ENCODE measurements at regions not wholly inside any gene's neighbourhood (a gene's known extent, or its start where the extent isn't known, plus 50 kb on each side); places are given as distances from the start of the nearest gene placed in this dataset.

DNA sequence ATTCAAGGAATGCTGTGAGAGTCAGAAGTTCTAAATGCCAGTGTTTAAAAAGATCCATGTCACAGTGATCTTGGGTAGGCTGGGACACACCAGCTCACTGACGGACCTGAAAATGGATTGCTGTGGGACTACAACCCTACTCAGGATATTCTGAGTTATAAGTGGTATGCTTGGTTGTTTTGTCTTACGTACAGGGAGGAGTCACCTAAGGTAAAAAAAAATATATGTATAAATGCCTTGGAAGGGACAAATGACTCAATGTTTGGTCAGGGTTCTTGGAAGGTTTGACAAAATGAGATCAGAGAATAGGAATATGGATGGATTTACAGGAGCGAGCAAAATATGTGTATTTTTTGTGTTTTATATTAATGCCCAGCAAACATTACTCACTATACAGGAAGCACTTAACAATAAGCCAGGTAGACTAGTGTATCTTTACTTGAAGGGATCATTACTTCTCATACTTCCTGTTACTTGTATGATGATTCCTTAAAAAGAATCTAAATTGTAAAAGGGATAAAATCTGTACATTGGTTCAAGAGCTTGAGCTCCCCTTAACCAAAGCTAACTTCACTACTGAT, 767.3 kb downstream of the GBE1 start:
- TF ChIP-seq ZNF217 (CRISPR knock-in tag; IDR thresholded peaks at IDR 0.05) (no peak), SIN3A (IDR thresholded peaks at IDR 0.05; ENCODE audit: borderline replicate concordance in 2 of 2, control insufficient read depth in 1 of 2, low read depth in 2 of 2, low read length in 2 of 2) (no peak), FOS (IDR thresholded peaks at IDR 0.05; ENCODE audit: extremely low read depth, insufficient read length) (no peak), NRF1 (conservative IDR thresholded peaks at IDR 0.05 in 1 of 2, IDR thresholded peaks at IDR 0.05 in 1 of 2) (no peak), GABPA (tag; conservative IDR thresholded peaks at IDR 0.05; ENCODE audit: low read depth) (no peak), POLR2A (conservative IDR thresholded peaks at IDR 0.05) (no peak), SRSF1 (IDR thresholded peaks at IDR 0.05; ENCODE audit: low read depth, low read length) (no peak), ESRRA (IDR thresholded peaks at IDR 0.05; ENCODE audit: borderline replicate concordance, low read depth) (no peak), KLF13 (tag; IDR thresholded peaks at IDR 0.05; ENCODE audit: borderline replicate concordance, low read depth) (no peak), EHMT2 (IDR thresholded peaks at IDR 0.05) (no peak), SPI1 (IDR thresholded peaks at IDR 0.05; ENCODE audit: borderline replicate concordance, low read depth, low read length) (no peak)
- TF ChIP-seq, protein P1, sequence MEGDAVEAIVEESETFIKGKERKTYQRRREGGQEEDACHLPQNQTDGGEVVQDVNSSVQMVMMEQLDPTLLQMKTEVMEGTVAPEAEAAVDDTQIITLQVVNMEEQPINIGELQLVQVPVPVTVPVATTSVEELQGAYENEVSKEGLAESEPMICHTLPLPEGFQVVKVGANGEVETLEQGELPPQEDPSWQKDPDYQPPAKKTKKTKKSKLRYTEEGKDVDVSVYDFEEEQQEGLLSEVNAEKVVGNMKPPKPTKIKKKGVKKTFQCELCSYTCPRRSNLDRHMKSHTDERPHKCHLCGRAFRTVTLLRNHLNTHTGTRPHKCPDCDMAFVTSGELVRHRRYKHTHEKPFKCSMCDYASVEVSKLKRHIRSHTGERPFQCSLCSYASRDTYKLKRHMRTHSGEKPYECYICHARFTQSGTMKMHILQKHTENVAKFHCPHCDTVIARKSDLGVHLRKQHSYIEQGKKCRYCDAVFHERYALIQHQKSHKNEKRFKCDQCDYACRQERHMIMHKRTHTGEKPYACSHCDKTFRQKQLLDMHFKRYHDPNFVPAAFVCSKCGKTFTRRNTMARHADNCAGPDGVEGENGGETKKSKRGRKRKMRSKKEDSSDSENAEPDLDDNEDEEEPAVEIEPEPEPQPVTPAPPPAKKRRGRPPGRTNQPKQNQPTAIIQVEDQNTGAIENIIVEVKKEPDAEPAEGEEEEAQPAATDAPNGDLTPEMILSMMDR (IDR thresholded peaks at IDR 0.05 in 2 of 3, conservative IDR thresholded peaks at IDR 0.05 in 1 of 3; ENCODE audit: insufficient read depth in 2 of 3, low read depth in 1 of 3, low read length in 3 of 3), result no peak
- TF ChIP-seq, protein P2, sequence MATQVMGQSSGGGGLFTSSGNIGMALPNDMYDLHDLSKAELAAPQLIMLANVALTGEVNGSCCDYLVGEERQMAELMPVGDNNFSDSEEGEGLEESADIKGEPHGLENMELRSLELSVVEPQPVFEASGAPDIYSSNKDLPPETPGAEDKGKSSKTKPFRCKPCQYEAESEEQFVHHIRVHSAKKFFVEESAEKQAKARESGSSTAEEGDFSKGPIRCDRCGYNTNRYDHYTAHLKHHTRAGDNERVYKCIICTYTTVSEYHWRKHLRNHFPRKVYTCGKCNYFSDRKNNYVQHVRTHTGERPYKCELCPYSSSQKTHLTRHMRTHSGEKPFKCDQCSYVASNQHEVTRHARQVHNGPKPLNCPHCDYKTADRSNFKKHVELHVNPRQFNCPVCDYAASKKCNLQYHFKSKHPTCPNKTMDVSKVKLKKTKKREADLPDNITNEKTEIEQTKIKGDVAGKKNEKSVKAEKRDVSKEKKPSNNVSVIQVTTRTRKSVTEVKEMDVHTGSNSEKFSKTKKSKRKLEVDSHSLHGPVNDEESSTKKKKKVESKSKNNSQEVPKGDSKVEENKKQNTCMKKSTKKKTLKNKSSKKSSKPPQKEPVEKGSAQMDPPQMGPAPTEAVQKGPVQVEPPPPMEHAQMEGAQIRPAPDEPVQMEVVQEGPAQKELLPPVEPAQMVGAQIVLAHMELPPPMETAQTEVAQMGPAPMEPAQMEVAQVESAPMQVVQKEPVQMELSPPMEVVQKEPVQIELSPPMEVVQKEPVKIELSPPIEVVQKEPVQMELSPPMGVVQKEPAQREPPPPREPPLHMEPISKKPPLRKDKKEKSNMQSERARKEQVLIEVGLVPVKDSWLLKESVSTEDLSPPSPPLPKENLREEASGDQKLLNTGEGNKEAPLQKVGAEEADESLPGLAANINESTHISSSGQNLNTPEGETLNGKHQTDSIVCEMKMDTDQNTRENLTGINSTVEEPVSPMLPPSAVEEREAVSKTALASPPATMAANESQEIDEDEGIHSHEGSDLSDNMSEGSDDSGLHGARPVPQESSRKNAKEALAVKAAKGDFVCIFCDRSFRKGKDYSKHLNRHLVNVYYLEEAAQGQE (IDR thresholded peaks at IDR 0.05; ENCODE audit: borderline replicate concordance), result no peak
- TF ChIP-seq, protein P2 (CRISPR knock-in tag; IDR thresholded peaks at IDR 0.05; ENCODE audit: low read depth), result no peak
- TF ChIP-seq, protein P3, sequence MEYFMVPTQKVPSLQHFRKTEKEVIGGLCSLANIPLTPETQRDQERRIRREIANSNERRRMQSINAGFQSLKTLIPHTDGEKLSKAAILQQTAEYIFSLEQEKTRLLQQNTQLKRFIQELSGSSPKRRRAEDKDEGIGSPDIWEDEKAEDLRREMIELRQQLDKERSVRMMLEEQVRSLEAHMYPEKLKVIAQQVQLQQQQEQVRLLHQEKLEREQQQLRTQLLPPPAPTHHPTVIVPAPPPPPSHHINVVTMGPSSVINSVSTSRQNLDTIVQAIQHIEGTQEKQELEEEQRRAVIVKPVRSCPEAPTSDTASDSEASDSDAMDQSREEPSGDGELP (CRISPR knock-in tag; IDR thresholded peaks at IDR 0.05; ENCODE audit: borderline replicate concordance), result no peak

Data from K562 (cell line).